ENCODE measurements at regions not wholly inside any gene's neighbourhood (a gene's known extent, or its start where the extent isn't known, plus 50 kb on each side); places are given as distances from the start of the nearest gene placed in this dataset.

DNA sequence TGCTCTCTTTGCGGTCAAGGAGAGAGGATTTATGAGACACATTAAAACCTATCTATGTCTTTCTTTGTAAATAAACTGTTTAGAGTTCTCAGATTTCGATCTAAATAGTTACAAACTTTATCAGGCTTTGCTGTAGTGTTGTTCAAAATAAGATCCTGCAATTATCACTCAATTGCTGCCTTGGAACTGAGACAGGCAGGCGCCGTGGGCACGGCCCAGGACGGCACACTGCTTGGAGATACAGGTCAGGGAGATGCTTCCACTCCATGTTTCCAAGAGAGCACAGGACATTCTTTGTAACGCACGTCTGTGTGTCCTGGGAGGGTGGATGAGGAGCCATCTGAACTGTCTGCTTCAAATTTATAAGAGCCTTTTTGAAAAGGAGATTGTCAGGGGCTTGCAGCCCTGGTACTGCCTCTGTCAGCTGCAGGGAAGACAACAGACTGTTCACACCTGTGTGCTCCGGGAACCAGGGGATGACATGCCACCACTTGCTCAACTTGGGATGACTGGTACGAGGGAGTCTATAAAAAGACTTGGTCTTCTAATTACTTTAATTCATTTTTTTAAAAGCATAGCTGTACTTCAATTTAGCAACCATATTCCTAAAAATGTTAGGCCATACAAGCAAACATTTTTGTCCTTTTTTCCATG is 472.9 kb upstream of the RUNX1 start:
- BruUV-seq (replicated peaks): no TSS peak
- ChIA-PET POLR2A (no interaction called here), CTCF (ENCODE audit: unreplicated experiment) (no interaction called here)
- DNase-seq (ENCODE audit: low spot score): no peak
- H3K79me2 ChIP-seq (ENCODE audit: insufficient read depth, low read depth, low read length): no peaks in the 10 kb centered on the region
- H3K4me1 ChIP-seq (ENCODE audit: insufficient read depth, low read length, poor library complexity, severe bottlenecking): no peaks in the 10 kb centered on the region
- no peak overlapping the region for H3K4me2 ChIP-seq (ENCODE audit: low read length)
- H4K20me1 ChIP-seq (ENCODE audit: insufficient read depth, low read length): no peaks in the 10 kb centered on the region
- no peaks in the 10 kb centered on the region for H3K9me3 ChIP-seq (ENCODE audit: low read length)
- no peak overlapping the region for H2AFZ ChIP-seq (ENCODE audit: low read length)
- no peaks in the 10 kb centered on the region for H3K9me2 ChIP-seq (ENCODE audit: insufficient read depth, low read length)
- no peaks in the 10 kb centered on the region for H3K36me3 ChIP-seq (ENCODE audit: insufficient read depth, low read length)
- H3K4me3 ChIP-seq (ENCODE audit: low read depth, low read length, poor library complexity, severe bottlenecking): no peak overlapping the region
- TF ChIP-seq, protein P1, sequence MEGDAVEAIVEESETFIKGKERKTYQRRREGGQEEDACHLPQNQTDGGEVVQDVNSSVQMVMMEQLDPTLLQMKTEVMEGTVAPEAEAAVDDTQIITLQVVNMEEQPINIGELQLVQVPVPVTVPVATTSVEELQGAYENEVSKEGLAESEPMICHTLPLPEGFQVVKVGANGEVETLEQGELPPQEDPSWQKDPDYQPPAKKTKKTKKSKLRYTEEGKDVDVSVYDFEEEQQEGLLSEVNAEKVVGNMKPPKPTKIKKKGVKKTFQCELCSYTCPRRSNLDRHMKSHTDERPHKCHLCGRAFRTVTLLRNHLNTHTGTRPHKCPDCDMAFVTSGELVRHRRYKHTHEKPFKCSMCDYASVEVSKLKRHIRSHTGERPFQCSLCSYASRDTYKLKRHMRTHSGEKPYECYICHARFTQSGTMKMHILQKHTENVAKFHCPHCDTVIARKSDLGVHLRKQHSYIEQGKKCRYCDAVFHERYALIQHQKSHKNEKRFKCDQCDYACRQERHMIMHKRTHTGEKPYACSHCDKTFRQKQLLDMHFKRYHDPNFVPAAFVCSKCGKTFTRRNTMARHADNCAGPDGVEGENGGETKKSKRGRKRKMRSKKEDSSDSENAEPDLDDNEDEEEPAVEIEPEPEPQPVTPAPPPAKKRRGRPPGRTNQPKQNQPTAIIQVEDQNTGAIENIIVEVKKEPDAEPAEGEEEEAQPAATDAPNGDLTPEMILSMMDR (conservative IDR thresholded peaks at IDR 0.05; ENCODE audit: low read length): no peak
- TF ChIP-seq EZH2phosphoT487 (IDR thresholded peaks at IDR 0.05; ENCODE audit: borderline replicate concordance, low read depth, low read length): no peak
- intact Hi-C loops (cut with micrococcal nuclease; ENCODE audit: unreplicated experiment): no loop called here
- H3K27ac ChIP-seq (ENCODE audit: low read depth, low read length, poor library complexity, severe bottlenecking): no peak overlapping the region

GRCh38 chr21:35521293-35521692 is 472.2 kb upstream of the RUNX1 start:
- POLR2A ChIA-PET: interaction anchor here (0.6 to 0.7 kb wide), 2 partner anchors 46 to 571 kb away, joined by 4 to 5 read pairs; no protein-coding TSS in a partner anchor
- Histone ChIP-seq H4K20me1 (ENCODE audit: insufficient read depth, low read length) (no peaks in the 10 kb centered on the region), H3K4me2 (ENCODE audit: low read length) (no peak overlapping the region), H3K9me2 (ENCODE audit: insufficient read depth, low read length) (no peaks in the 10 kb centered on the region), H2AFZ (ENCODE audit: low read length) (no peak overlapping the region), H3K36me3 (ENCODE audit: insufficient read depth, low read length) (no peaks in the 10 kb centered on the region), H3K79me2 (ENCODE audit: insufficient read depth, low read depth, low read length) (no peaks in the 10 kb centered on the region), H3K4me3 (ENCODE audit: low read depth, low read length, poor library complexity, severe bottlenecking) (no peak overlapping the region), H3K4me1 (ENCODE audit: insufficient read depth, low read length, poor library complexity, severe bottlenecking) (no peaks in the 10 kb centered on the region), H3K9me3 (ENCODE audit: low read length) (no peaks in the 10 kb centered on the region), H3K27ac (ENCODE audit: low read depth, low read length, poor library complexity, severe bottlenecking) (no peak overlapping the region)
- no TSS peak for BruUV-seq (replicated peaks)
- CTCF ChIA-PET (ENCODE audit: unreplicated experiment): no interaction called here
- intact Hi-C loops (cut with micrococcal nuclease; ENCODE audit: unreplicated experiment): no loop called here
- no peak for DNase-seq (ENCODE audit: low spot score)
- TF ChIP-seq EZH2phosphoT487 (IDR thresholded peaks at IDR 0.05; ENCODE audit: borderline replicate concordance, low read depth, low read length): no peak
- TF ChIP-seq, protein P1 (conservative IDR thresholded peaks at IDR 0.05; ENCODE audit: low read length): no peak

DNA sequence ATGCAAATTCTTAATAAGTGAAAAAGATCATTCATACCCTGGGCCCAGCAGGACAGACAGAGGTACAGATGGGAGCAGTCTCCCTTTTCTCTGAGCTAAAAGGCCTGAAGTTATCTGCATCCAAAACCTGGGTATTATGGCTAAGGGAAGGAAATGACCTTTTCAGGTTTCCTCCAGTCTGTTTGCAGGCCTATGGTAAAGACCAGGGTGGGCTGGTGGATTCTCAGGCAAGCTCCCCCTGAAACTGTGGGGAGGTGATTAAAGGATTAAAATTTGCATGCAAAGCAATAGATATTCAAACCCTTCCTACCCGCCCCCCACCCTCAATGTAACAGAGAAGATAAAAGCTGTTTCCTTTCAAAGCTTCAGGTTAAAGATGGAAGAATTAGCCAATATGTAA is 471.8 kb upstream of the RUNX1 start:
- CTCF ChIA-PET (ENCODE audit: unreplicated experiment): no interaction called here
- BruUV-seq (replicated peaks): no TSS peak
- H3K36me3 ChIP-seq (ENCODE audit: insufficient read depth, low read length): no peaks in the 10 kb centered on the region
- DNase-seq (ENCODE audit: low spot score): no peak
- H3K4me2 ChIP-seq (ENCODE audit: low read length): no peak overlapping the region
- TF ChIP-seq EZH2phosphoT487 (IDR thresholded peaks at IDR 0.05; ENCODE audit: borderline replicate concordance, low read depth, low read length): no peak
- TF ChIP-seq, protein P1 (conservative IDR thresholded peaks at IDR 0.05; ENCODE audit: low read length): no peak
- H4K20me1 ChIP-seq (ENCODE audit: insufficient read depth, low read length): no peaks in the 10 kb centered on the region
- H3K9me3 ChIP-seq (ENCODE audit: low read length): no peaks in the 10 kb centered on the region
- no peak overlapping the region for H3K4me3 ChIP-seq (ENCODE audit: low read depth, low read length, poor library complexity, severe bottlenecking)
- no peaks in the 10 kb centered on the region for H3K9me2 ChIP-seq (ENCODE audit: insufficient read depth, low read length)
- H3K4me1 ChIP-seq (ENCODE audit: insufficient read depth, low read length, poor library complexity, severe bottlenecking): no peaks in the 10 kb centered on the region
- no peaks in the 10 kb centered on the region for H3K79me2 ChIP-seq (ENCODE audit: insufficient read depth, low read depth, low read length)
- POLR2A ChIA-PET: interaction anchor here (0.6 to 0.8 kb wide), 5 partner anchors 11 to 571 kb away, joined by 3 to 5 read pairs (median 4); no protein-coding TSS in a partner anchor
- no peak overlapping the region for H3K27ac ChIP-seq (ENCODE audit: low read depth, low read length, poor library complexity, severe bottlenecking)
- H2AFZ ChIP-seq (ENCODE audit: low read length): no peak overlapping the region
- intact Hi-C loops (cut with micrococcal nuclease; ENCODE audit: unreplicated experiment): no loop called here

Measured in OCI-LY7 (cell line).